ENCODE measurements at regions not wholly inside any gene's neighbourhood (a gene's known extent, or its start where the extent isn't known, plus 50 kb on each side); places are given as distances from the start of the nearest gene placed in this dataset.

DNA sequence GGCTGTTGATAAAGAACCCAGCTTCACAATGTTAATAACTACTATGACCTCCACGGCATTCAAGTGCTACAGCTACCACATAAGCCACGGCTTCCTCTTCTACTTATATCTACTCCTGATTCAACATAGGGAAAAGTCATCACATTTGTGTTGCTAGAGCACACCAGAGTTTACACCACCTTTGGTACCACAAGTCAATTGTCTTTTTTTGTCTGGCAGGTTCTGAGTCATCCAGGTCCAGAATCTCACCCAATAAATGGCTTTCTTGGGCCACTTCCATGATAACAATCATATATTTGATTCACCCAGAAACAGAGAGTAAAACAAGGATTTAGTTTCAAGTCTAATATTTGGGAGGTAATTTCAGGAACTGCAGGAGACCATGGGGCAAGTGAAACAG lies 480.2 kb downstream of the TMX3 start:
- TF ChIP-seq, protein P1, sequence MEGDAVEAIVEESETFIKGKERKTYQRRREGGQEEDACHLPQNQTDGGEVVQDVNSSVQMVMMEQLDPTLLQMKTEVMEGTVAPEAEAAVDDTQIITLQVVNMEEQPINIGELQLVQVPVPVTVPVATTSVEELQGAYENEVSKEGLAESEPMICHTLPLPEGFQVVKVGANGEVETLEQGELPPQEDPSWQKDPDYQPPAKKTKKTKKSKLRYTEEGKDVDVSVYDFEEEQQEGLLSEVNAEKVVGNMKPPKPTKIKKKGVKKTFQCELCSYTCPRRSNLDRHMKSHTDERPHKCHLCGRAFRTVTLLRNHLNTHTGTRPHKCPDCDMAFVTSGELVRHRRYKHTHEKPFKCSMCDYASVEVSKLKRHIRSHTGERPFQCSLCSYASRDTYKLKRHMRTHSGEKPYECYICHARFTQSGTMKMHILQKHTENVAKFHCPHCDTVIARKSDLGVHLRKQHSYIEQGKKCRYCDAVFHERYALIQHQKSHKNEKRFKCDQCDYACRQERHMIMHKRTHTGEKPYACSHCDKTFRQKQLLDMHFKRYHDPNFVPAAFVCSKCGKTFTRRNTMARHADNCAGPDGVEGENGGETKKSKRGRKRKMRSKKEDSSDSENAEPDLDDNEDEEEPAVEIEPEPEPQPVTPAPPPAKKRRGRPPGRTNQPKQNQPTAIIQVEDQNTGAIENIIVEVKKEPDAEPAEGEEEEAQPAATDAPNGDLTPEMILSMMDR (IDR thresholded peaks at IDR 0.05), result no peak
- TF ChIP-seq POLR2AphosphoS5 (IDR thresholded peaks at IDR 0.05; ENCODE audit: low read depth, low read length), result no peak
- TF ChIP-seq REST (IDR thresholded peaks at IDR 0.05; ENCODE audit: insufficient read depth in 1 of 2, low read depth in 2 of 2, low read length in 1 of 2), result no peak
